ENCODE measurements at regions not wholly inside any gene's neighbourhood (a gene's known extent, or its start where the extent isn't known, plus 50 kb on each side); places are given as distances from the start of the nearest gene placed in this dataset.

DNA sequence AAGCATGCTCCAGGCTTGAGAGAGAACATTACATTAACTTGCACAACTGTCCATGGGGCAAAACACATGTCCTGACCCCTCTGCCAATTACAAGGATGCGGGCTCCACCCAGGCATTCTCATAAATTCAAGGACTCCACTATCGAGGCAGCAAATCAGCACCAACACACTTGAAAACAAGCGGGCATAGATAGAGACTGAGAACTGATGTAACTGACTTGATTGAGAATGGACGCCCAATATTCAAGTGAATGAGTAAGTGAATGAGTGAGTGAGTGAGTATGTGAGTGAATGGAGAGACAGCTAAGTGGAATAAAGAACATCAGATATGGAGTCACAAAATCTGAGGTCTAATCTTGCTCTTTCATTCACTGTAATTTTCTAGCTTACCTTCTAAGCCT lies 75.0 kb upstream of the VSTM2B start:
- TF ChIP-seq, protein P1, sequence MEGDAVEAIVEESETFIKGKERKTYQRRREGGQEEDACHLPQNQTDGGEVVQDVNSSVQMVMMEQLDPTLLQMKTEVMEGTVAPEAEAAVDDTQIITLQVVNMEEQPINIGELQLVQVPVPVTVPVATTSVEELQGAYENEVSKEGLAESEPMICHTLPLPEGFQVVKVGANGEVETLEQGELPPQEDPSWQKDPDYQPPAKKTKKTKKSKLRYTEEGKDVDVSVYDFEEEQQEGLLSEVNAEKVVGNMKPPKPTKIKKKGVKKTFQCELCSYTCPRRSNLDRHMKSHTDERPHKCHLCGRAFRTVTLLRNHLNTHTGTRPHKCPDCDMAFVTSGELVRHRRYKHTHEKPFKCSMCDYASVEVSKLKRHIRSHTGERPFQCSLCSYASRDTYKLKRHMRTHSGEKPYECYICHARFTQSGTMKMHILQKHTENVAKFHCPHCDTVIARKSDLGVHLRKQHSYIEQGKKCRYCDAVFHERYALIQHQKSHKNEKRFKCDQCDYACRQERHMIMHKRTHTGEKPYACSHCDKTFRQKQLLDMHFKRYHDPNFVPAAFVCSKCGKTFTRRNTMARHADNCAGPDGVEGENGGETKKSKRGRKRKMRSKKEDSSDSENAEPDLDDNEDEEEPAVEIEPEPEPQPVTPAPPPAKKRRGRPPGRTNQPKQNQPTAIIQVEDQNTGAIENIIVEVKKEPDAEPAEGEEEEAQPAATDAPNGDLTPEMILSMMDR (conservative IDR thresholded peaks at IDR 0.05; ENCODE audit: low read length), result no peak
- TF ChIP-seq EZH2phosphoT487 (IDR thresholded peaks at IDR 0.05; ENCODE audit: borderline replicate concordance, low read depth, low read length), result no peak
